ENCODE measurements at regions not wholly inside any gene's neighbourhood (a gene's known extent, or its start where the extent isn't known, plus 50 kb on each side); places are given as distances from the start of the nearest gene placed in this dataset.

GRCh38 chr12:85573635-85574214 is 262.5 kb downstream of the RASSF9 start:
- BruUV-seq (replicated peaks), result no TSS peak
- POLR2A ChIA-PET (ENCODE audit: low non-redundant PET), result no interaction called here
- DNase-seq (ENCODE audit: low spot score), result no peak
- Histone ChIP-seq H3K9me3 (ENCODE audit: low read depth, low read length, poor library complexity, severe bottlenecking) (no peaks in the 10 kb centered on the region), H3K27ac (ENCODE audit: low read depth, low read length, poor library complexity, severe bottlenecking) (no peak overlapping the region), H3K36me3 (ENCODE audit: insufficient read depth, low read length, poor library complexity, severe bottlenecking) (no peaks in the 10 kb centered on the region), H3K4me3 (ENCODE audit: low read depth, low read length, poor library complexity, severe bottlenecking) (no peak overlapping the region), H3K27me3 (replicated peaks; ENCODE audit: insufficient read depth, low read depth, low read length, poor library complexity) (no peaks in the 10 kb centered on the region), H3K4me1 (ENCODE audit: insufficient read depth, low read length, poor library complexity, severe bottlenecking) (peaks cover 2% of the 10 kb centered on the region)
- CTCF ChIA-PET, result no interaction called here
- no peak for TF ChIP-seq CTCF (conservative IDR thresholded peaks at IDR 0.05; ENCODE audit: low read depth, low read length)
- TF ChIP-seq EZH2 (IDR thresholded peaks at IDR 0.05; ENCODE audit: borderline replicate concordance, low read depth, low read length, poor library complexity, severe bottlenecking), result no peak
- intact Hi-C loops (cut with micrococcal nuclease; ENCODE audit: unreplicated experiment), result loop anchor here (10.0 kb wide), 1 partner anchor 419 kb away; no protein-coding TSS in a partner anchor

- DNase-seq (ENCODE audit: low spot score), result no peak
- TF ChIP-seq EZH2 (IDR thresholded peaks at IDR 0.05; ENCODE audit: borderline replicate concordance, low read depth, low read length, poor library complexity, severe bottlenecking) (no peak), CTCF (conservative IDR thresholded peaks at IDR 0.05; ENCODE audit: low read depth, low read length) (no peak)
- CTCF ChIA-PET, result interaction anchor here (2.4 kb wide), 1 partner anchor 293 kb away, joined by 27 read pairs; no protein-coding TSS in a partner anchor
- H3K27me3 ChIP-seq (replicated peaks; ENCODE audit: insufficient read depth, low read depth, low read length, poor library complexity), result no peaks in the 10 kb centered on the region
- H3K9me3 ChIP-seq (ENCODE audit: low read depth, low read length, poor library complexity, severe bottlenecking), result no peaks in the 10 kb centered on the region
- BruUV-seq (replicated peaks), result no TSS peak
- POLR2A ChIA-PET (ENCODE audit: low non-redundant PET), result no interaction called here
- no peak overlapping the region for H3K4me3 ChIP-seq (ENCODE audit: low read depth, low read length, poor library complexity, severe bottlenecking)
- intact Hi-C loops (cut with micrococcal nuclease; ENCODE audit: unreplicated experiment), result loop anchor here (10.0 kb wide), 1 partner anchor 419 kb away; no protein-coding TSS in a partner anchor
- H3K27ac ChIP-seq (ENCODE audit: low read depth, low read length, poor library complexity, severe bottlenecking), result no peak overlapping the region
- H3K4me1 ChIP-seq (ENCODE audit: insufficient read depth, low read length, poor library complexity, severe bottlenecking), result peaks cover 2% of the 10 kb centered on the region
- no peaks in the 10 kb centered on the region for H3K36me3 ChIP-seq (ENCODE audit: insufficient read depth, low read length, poor library complexity, severe bottlenecking)
These were observed 261.9 kb downstream of the RASSF9 start for GRCh38 chr12:85574291-85574690.

- H3K27ac ChIP-seq (ENCODE audit: low read depth, low read length, poor library complexity, severe bottlenecking), result no peak overlapping the region
- peak; percentile 86 for DNase-seq (ENCODE audit: low spot score)
- intact Hi-C loops (cut with micrococcal nuclease; ENCODE audit: unreplicated experiment), result loop anchor here (1.0 to 10.0 kb wide), 3 partner anchors 108 to 421 kb away; no protein-coding TSS in a partner anchor
- ChIA-PET CTCF (interaction anchor here (0.5 to 2.4 kb wide), 5 partner anchors 13 to 299 kb away, joined by 3 to 27 read pairs (median 4); partner anchors contain the start of gene NTS), POLR2A (ENCODE audit: low non-redundant PET) (no interaction called here)
- no peak overlapping the region for H3K4me3 ChIP-seq (ENCODE audit: low read depth, low read length, poor library complexity, severe bottlenecking)
- peaks cover 2% of the 10 kb centered on the region for H3K4me1 ChIP-seq (ENCODE audit: insufficient read depth, low read length, poor library complexity, severe bottlenecking)
- no peaks in the 10 kb centered on the region for H3K27me3 ChIP-seq (replicated peaks; ENCODE audit: insufficient read depth, low read depth, low read length, poor library complexity)
- no peaks in the 10 kb centered on the region for H3K36me3 ChIP-seq (ENCODE audit: insufficient read depth, low read length, poor library complexity, severe bottlenecking)
- no peaks in the 10 kb centered on the region for H3K9me3 ChIP-seq (ENCODE audit: low read depth, low read length, poor library complexity, severe bottlenecking)
- TF ChIP-seq CTCF (conservative IDR thresholded peaks at IDR 0.05; ENCODE audit: low read depth, low read length) (peak; percentile 83), EZH2 (IDR thresholded peaks at IDR 0.05; ENCODE audit: borderline replicate concordance, low read depth, low read length, poor library complexity, severe bottlenecking) (no peak)
- BruUV-seq (replicated peaks), result no TSS peak
These were observed 260.8 kb downstream of the RASSF9 start for GRCh38 chr12:85575120-85576096.

All from A673 (cell line).